ENCODE measurements at regions not wholly inside any gene's neighbourhood (a gene's known extent, or its start where the extent isn't known, plus 50 kb on each side); places are given as distances from the start of the nearest gene placed in this dataset.

DNA sequence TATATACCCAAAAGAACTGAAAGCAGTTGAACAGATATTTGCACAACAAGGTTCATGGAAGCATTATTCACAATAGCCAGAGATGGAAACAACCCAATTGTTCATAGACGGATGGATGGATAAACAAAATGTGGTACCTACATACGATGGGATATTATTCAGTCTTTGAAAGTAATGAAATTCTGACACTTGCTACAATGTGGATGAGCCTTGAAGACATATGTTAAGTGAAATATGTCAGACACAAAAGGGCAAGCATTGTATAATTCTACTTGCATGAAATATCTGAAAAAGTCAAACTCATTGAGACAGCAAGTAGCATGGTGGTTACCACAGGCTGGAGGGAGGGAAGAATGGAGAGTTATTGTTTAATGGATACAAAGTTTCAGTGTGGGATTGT is 696.1 kb downstream of the MATN1 start:
- no peak for DNase-seq (ENCODE audit: low read depth)
- Histone ChIP-seq H3K9ac (ENCODE audit: low read length) (no peak overlapping the region), H3K79me2 (ENCODE audit: insufficient read depth, low read length) (no peaks in the 10 kb centered on the region), H3K4me3 (ENCODE audit: insufficient read depth, low read depth, low read length) (no peak overlapping the region), H3K27ac (ENCODE audit: low read depth, low read length) (no peak overlapping the region), H3K36me3 (ENCODE audit: insufficient read depth, low read length) (no peaks in the 10 kb centered on the region), H3K27me3 (ENCODE audit: insufficient read depth, low read length) (peaks cover 2% of the 10 kb centered on the region), H3K4me1 (ENCODE audit: insufficient read depth, low read length) (no peaks in the 10 kb centered on the region), H2AFZ (ENCODE audit: low read depth, low read length) (no peak overlapping the region), H3K9me3 (ENCODE audit: insufficient read depth, low read depth, low read length) (peaks cover 3% of the 10 kb centered on the region), H3K4me2 (ENCODE audit: low read length) (no peak overlapping the region), H4K20me1 (ENCODE audit: insufficient read depth, low read length) (no peaks in the 10 kb centered on the region)
- Mint-ChIP-seq H3K27ac (ENCODE audit: unreplicated experiment) (no peak overlapping the region), H3K4me3 (ENCODE audit: unreplicated experiment) (no peak overlapping the region), H3K36me3 (ENCODE audit: low read depth, unreplicated experiment) (no peaks in the 10 kb centered on the region), H3K9me3 (ENCODE audit: unreplicated experiment) (peaks cover 4% of the 10 kb centered on the region), H3K27me3 (ENCODE audit: low read depth, unreplicated experiment) (no peaks in the 10 kb centered on the region), H3K4me1 (ENCODE audit: low read depth, unreplicated experiment) (no peaks in the 10 kb centered on the region)
- FAIRE-seq = no peak
- TF ChIP-seq, protein P1, sequence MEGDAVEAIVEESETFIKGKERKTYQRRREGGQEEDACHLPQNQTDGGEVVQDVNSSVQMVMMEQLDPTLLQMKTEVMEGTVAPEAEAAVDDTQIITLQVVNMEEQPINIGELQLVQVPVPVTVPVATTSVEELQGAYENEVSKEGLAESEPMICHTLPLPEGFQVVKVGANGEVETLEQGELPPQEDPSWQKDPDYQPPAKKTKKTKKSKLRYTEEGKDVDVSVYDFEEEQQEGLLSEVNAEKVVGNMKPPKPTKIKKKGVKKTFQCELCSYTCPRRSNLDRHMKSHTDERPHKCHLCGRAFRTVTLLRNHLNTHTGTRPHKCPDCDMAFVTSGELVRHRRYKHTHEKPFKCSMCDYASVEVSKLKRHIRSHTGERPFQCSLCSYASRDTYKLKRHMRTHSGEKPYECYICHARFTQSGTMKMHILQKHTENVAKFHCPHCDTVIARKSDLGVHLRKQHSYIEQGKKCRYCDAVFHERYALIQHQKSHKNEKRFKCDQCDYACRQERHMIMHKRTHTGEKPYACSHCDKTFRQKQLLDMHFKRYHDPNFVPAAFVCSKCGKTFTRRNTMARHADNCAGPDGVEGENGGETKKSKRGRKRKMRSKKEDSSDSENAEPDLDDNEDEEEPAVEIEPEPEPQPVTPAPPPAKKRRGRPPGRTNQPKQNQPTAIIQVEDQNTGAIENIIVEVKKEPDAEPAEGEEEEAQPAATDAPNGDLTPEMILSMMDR (IDR thresholded peaks at IDR 0.05; ENCODE audit: insufficient read depth, low read depth, low read length) = no peak
- TF ChIP-seq EZH2 (IDR thresholded peaks at IDR 0.05; ENCODE audit: insufficient read depth, low read length) = no peak

DNA sequence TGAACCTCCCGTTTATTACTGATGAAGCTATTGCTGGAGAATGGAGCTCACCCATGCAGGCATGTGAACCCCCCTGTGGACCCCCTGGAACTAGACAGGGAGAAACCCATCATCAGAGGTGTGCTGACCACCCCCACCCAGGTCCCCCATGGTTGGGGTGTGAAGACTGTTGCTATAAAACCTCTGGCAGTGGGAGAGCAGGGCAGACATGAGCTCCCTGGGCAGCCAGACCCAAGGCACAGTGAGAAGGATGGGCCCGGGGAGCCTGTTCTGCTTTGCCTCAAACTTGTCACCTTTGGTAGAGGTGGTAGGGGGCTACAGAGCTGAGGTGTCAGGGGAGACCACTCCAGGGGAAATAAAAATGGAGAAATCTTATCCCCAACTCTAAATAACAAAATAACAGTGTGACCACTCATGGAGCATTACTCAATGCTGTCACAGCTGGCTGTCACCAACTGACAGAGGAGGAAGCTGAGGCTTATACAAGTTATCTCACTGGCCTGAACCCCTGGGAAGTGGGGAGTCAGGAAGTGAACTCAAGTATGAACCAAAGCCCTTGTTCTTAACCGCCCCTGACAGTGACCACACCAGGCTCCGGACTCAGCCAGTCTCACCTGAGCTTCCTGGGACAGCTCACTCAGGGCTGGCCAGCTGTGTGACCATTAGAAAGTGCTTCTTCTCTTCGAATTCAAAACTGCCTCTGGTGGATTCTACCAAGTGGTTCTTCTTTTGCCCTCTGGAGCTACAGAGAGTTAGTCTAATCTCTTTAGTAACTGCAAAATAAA is 698.8 kb downstream of the MATN1 start:
- Histone ChIP-seq H4K20me1 (ENCODE audit: insufficient read depth, low read length) (no peaks in the 10 kb centered on the region), H3K36me3 (ENCODE audit: insufficient read depth, low read length) (no peaks in the 10 kb centered on the region), H3K9me3 (ENCODE audit: insufficient read depth, low read depth, low read length) (no peaks in the 10 kb centered on the region), H3K4me2 (ENCODE audit: low read length) (no peak overlapping the region), H2AFZ (ENCODE audit: low read depth, low read length) (no peak overlapping the region), H3K27me3 (ENCODE audit: insufficient read depth, low read length) (peaks cover under 1% of the 10 kb centered on the region), H3K9ac (ENCODE audit: low read length) (no peak overlapping the region), H3K27ac (ENCODE audit: low read depth, low read length) (no peak overlapping the region), H3K79me2 (ENCODE audit: insufficient read depth, low read length) (no peaks in the 10 kb centered on the region), H3K4me1 (ENCODE audit: insufficient read depth, low read length) (no peaks in the 10 kb centered on the region), H3K4me3 (ENCODE audit: insufficient read depth, low read depth, low read length) (no peak overlapping the region)
- Mint-ChIP-seq H3K27me3 (ENCODE audit: low read depth, unreplicated experiment) (no peaks in the 10 kb centered on the region), H3K9me3 (ENCODE audit: unreplicated experiment) (peaks cover 7% of the 10 kb centered on the region), H3K4me3 (ENCODE audit: unreplicated experiment) (no peak overlapping the region), H3K36me3 (ENCODE audit: low read depth, unreplicated experiment) (no peaks in the 10 kb centered on the region), H3K4me1 (ENCODE audit: low read depth, unreplicated experiment) (no peaks in the 10 kb centered on the region), H3K27ac (ENCODE audit: unreplicated experiment) (no peak overlapping the region)
- DNase-seq (ENCODE audit: low read depth) = no peak
- TF ChIP-seq, protein P1 (IDR thresholded peaks at IDR 0.05; ENCODE audit: insufficient read depth, low read depth, low read length) = no peak
- TF ChIP-seq EZH2 (IDR thresholded peaks at IDR 0.05; ENCODE audit: insufficient read depth, low read length) = no peak
- no peak for FAIRE-seq

DNA sequence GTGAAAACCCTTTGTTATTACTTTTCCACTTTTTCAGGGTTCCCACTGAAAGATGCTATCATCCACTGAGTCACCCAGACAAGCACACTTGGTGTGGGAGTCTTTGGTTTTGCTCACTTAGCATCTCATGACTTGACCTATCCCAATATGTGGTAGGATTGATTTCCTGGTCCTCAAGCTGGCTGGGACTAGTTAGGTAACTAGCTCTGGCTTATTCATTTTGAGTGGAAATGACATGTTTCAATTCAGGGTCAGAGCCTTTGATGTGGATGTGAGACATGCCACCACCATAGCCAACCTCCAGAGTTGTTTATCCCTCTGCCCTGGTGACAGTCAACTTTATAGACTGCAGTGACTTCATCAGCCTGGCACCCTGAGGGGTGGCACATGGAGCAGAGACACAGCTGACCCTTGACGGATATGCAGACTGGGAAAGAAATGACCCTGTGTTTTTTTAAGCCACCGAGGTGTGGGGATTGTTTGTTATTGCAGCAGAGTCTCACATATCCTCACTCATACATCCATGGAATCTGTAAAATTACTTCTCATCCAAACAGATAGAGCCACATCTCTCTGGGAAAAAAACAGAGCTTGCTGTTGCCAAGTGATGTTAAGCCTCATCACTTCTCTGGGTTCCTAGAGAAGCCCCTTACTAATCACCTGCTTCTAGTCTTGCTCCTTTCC is 699.9 kb downstream of the MATN1 start:
- TF ChIP-seq, protein P1 (IDR thresholded peaks at IDR 0.05; ENCODE audit: insufficient read depth, low read depth, low read length) = no peak
- no peak for TF ChIP-seq EZH2 (IDR thresholded peaks at IDR 0.05; ENCODE audit: insufficient read depth, low read length)
- FAIRE-seq = no peak
- no peak overlapping the region for H3K4me2 ChIP-seq (ENCODE audit: low read length)
- H3K9me3 ChIP-seq (ENCODE audit: insufficient read depth, low read depth, low read length) = peaks cover 3% of the 10 kb centered on the region
- Mint-ChIP-seq H3K9me3 (ENCODE audit: unreplicated experiment) (peaks cover 7% of the 10 kb centered on the region), H3K27ac (ENCODE audit: unreplicated experiment) (no peak overlapping the region), H3K4me1 (ENCODE audit: low read depth, unreplicated experiment) (no peaks in the 10 kb centered on the region), H3K4me3 (ENCODE audit: unreplicated experiment) (no peak overlapping the region), H3K36me3 (ENCODE audit: low read depth, unreplicated experiment) (no peaks in the 10 kb centered on the region), H3K27me3 (ENCODE audit: low read depth, unreplicated experiment) (no peaks in the 10 kb centered on the region)
- H2AFZ ChIP-seq (ENCODE audit: low read depth, low read length) = no peak overlapping the region
- no peak overlapping the region for H3K9ac ChIP-seq (ENCODE audit: low read length)
- DNase-seq (ENCODE audit: low read depth) = no peak
- H3K27me3 ChIP-seq (ENCODE audit: insufficient read depth, low read length) = no peaks in the 10 kb centered on the region
- H3K27ac ChIP-seq (ENCODE audit: low read depth, low read length) = no peak overlapping the region
- H4K20me1 ChIP-seq (ENCODE audit: insufficient read depth, low read length) = no peaks in the 10 kb centered on the region
- no peaks in the 10 kb centered on the region for H3K79me2 ChIP-seq (ENCODE audit: insufficient read depth, low read length)
- H3K36me3 ChIP-seq (ENCODE audit: insufficient read depth, low read length) = no peaks in the 10 kb centered on the region
- H3K4me3 ChIP-seq (ENCODE audit: insufficient read depth, low read depth, low read length) = no peak overlapping the region
- H3K4me1 ChIP-seq (ENCODE audit: insufficient read depth, low read length) = no peaks in the 10 kb centered on the region
